Fibroblast of skin of scalp (primary cell): ENCODE measurements at regions not wholly inside any gene's neighbourhood (a gene's known extent, or its start where the extent isn't known, plus 50 kb on each side); places are given as distances from the start of the nearest gene placed in this dataset.
"Not testable (repeated sequence)": the region's sequence is repeated elsewhere in the genome, so short reads cannot be mapped to it uniquely, and the experiment has no call there.

Experiments
- DNase-seq: peaks from one replicate; pipeline ENCODE4 v3.0.0-alpha.2; 2013

DNA sequence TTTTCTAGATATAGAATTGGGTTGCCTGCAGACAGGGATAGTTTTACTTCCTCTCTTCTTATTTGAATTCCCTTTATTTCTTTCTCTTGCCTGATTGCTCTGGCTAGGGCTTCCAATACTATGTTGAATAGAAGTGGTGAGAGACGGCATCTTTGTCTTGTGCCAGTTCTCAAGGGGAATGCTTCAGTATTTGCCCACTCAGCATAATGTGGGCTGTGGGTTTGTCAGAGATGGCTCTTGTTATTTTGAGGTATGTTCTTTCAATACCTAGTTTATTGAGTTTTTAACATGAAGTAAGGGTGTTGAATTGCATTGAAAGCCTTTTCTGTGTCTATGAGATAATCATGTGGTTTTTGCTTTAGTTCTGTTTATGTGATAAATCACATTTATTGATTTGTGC, 273.9 kb upstream of the CHORDC1 start:
- DNase-seq, result no peak

GRCh38 chr11:90493379-90493778, 270.5 kb upstream of the CHORDC1 start:
- no peak for DNase-seq

DNA sequence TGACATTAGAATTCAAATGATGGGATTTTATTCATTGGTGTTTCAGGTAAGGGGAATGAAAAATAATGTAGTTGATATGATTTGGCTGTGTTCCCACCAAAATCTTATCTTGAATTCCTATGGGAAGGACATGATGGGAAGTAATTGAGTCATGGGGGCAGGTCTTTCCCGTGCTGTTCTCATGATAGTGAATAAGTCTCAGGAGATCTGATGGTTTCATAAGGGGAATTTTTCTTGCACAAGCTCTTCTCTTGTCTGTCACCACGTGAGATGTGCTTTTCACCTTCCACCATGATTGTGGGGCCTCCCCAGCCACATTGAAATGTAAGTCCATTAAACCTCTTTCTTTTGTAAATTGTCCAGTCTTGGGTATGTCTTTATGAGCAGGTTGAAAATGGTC, 268.6 kb upstream of the CHORDC1 start:
- no peak for DNase-seq

DNA sequence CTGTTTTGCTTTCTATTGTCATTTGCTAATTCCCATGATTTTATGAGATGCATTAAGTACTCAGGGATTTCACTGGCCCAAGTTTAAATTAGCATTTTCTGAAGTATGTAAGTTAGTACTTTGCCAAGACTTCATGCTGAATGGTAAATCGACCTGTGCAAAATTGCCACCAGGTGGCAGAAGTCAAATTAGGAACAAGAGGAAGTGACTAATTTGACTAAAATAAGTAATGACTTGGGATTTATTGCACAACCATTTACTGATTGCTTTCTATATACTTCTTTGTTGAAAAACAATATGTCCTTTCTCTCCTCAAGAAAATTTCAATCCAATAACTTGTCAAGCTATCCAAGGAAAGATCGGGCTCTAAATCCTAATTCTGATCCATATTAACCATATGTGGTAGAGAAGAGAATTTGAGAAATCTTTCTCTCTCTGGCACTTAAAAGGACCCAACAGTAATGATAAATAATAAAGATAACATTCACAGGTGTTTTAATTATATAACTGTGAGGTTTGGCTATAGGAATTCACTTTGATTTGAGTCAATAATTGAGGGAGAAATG, 253.7 kb upstream of the CHORDC1 start:
- peak; percentile 23 for DNase-seq

DNA sequence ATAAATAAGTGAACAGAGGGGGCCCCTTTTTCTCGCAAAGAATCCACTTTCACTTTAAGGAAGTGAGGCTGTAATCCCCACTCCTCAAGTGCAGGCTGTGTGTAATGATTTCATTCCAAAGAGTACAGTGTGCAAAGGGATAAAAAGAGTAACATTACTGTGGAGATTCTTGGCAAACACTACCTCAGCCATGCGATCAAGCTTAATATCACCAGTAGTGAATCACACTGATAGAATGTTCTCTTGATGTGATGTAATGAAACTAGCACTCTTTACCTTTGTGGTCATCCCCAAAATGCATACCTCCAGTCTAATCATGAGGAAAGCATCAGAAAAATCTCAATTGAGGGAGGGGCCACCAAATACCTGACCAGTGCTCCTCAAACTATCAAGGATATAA, 246.1 kb upstream of the CHORDC1 start:
- DNase-seq, result peak; percentile 3

DNA sequence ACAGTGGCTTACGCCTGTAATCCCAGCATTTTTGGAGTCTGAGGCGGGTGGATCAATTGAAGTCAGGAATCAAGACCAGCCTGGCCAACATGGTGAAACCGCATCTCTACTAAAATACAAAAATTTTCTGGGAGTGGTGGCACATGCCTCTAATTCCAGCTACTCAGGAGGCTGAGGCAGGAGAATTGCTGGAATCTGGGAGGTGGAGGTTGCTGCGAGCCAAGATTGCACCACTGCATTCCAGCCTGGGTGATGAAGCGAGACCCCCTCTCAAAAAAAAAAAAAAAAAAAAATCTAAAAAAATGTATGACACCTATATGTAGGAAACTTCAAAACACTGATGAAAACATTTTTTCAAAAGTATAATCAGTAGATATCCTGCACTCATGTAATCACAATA, 242.7 kb upstream of the CHORDC1 start:
- DNase-seq, result no peak

- DNase-seq, result not testable (repeated sequence)
Measured at GRCh38 chr11:90455347-90455920, 232.6 kb upstream of the CHORDC1 start.

DNA sequence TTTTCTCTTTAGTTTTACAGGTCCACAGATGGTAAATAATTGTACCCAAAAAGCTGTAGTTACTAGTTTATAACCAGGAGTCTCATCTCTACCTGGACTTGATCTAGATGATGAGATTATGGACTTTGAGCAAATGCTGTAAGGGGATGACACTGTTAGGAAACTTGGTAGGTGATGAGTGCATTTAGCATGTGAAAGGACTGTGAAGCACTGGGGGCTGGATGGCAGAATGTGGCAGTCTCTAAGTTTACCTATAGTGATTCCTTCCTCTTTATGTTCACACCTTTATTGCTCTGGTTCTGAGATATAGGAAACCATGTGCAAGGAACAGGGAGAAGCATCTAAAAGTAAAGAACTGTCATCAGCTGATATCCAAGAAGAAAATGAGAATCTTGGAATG, 230.7 kb upstream of the CHORDC1 start:
- no peak for DNase-seq

GRCh38 chr11:90449606-90450005, 226.8 kb upstream of the CHORDC1 start:
- DNase-seq, result no peak

DNA sequence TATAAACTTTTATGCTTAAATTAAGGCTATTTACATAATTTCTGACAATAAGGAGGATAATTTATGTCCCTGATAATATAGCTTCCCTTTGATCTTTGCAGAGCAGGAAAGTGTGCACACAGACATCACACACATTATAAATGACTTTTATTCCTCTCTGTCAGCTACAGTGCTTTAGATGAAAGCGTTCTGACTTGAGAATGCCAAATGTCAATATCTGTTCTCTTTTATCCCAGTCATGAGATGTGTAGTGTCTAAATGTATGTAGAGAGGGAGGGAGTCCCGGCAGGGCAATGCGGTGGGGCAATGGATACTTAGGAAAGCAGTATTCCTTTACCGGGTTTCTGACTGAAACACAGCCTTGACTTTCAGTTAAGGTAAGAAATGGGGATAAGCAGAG, 225.4 kb upstream of the CHORDC1 start:
- DNase-seq, result no peak

- no peak for DNase-seq
Measured at GRCh38 chr11:90447618-90448017, 224.8 kb upstream of the CHORDC1 start.

DNA sequence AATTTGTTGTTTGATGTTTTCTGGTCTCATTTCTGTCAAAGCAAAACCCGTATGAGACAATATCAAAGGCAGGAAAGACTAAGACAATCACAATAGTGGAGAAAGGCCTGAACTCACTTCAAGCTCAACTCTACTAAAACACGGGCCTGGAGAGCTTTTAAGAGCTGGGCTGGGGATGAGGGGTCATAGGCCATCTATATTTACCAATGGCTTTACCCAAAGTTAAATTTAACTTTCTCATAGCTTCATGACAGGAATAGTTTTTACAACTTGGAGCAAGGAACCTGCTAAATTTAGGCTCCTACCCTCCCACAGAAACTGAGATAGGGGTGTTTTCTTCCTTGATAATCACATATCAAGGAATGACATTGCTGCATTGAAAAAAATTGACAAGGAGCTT, 223.4 kb upstream of the CHORDC1 start:
- no peak for DNase-seq

- no peak for DNase-seq
Measured at GRCh38 chr11:90438069-90438468, 215.2 kb upstream of the CHORDC1 start.

GRCh38 chr11:90434858-90435257, 212.0 kb upstream of the CHORDC1 start:
- DNase-seq, result no peak

DNA sequence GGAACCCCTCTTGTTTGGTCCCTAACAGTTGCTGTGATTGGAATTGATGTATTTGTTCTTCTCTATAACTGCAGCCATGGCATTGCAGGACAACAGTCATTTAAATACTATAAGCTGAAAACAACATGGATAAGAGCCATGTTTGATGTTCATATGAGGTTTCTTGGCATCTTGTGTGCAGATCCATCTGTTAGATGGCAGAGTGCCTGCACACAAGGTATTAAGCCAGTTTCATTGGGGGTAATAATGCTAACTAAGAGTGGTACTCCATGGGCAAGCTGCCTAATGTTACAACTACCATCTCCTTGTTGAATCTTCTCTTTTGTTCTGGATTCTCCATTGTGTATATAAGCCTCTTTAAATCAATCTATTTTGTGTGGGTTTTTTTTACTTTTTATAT, 206.0 kb upstream of the CHORDC1 start:
- no peak for DNase-seq

DNA sequence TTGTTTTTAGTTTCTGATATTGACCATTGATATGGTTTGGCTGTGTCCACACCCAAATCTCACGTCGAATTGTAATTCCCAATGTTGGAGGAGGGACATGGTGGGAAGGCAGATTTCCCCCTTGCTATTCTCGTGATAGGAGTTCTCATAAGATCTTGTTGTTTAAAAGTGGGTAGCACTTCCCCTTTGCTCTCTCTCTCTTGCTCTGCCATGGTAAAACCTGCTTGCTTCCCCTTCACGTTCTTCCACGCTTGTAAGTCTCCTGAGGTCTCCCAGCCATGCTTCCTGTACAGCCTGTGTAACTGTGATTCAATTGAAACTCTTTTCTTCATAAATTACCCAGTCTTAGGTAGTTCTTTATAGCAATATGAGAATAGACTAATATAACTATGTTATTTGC, 203.6 kb upstream of the CHORDC1 start:
- DNase-seq, result no peak

DNA sequence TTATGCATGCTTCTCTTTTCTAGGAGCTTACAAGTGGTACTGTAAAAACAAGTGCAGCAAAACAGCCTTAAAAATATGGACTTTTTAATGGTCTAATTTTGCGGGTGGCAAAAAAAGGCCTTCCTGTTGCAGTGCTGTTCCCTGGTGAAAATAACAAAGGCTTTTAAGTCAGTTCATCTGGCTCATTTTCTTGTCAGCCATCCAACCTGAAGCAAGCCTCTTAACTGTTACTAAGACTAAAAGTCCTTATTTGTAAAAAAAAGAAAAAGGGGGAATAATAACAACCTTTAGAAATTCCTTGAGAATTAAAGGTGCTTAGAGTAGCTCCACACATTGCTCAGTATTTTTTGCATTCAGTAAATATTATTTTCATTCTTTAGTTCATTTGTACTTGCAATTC, 200.5 kb upstream of the CHORDC1 start:
- no peak for DNase-seq

DNA sequence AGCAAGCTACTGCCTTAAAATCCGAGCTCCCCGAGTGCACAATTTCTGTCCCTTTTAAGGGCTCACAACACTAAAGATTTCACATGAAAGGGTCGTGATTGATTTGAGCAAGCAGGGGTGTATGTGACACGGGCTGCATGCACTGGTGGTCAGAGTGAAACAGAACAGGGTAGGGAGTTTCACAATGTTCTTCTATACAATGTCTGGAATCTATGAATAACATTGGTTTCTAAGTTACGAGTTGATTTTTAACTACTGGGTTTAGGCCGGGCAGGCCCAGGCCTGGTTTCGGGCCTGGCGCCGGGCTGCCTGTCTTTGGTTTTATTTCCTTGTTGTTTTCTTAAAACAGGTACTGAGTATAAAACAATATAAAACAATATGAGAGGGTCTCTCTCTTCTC, 199.9 kb upstream of the CHORDC1 start:
- not testable (repeated sequence) for DNase-seq

DNA sequence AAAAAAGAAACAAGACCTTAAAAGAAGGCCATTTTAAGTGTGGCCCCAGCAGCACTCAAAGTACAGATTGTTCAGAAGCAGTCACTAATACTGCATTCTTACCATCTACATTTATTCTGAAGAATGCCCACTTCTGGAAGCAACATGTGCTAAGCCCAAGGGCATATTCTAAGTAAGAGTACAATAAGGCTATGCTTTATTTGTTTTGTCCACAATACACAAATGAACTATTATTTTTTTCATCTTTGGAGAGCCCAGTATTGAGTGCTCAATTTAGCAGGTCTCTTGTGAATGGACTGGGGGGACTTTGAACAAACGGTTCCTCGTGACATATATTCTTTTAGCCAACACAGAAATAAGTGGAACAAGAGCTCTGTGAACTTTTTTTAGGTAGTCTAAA, 191.4 kb upstream of the CHORDC1 start:
- DNase-seq, result no peak

GRCh38 chr11:90407350-90407749, 184.5 kb upstream of the CHORDC1 start:
- no peak for DNase-seq

GRCh38 chr11:90392692-90393091, 169.8 kb upstream of the CHORDC1 start:
- no peak for DNase-seq

DNA sequence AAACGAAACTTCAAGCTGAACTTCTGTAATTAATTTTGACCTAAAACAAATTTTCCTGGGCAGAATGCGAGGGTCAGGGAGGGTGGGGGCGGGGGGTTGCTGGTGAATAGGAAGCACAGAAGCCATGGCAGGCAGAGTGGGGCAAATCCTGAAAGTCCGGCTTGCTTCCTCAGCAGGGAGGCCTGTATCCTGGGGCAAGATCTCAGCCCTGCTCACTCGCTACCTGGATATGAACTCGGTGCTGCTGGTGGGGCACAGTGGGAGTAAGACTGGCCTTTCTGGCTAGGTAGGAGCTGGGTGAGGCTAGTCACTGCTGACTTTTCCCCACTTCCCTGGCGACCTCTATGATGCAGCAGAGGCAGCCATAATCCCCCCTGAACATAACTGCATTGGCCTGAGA, 168.9 kb upstream of the CHORDC1 start:
- DNase-seq, result no peak

- DNase-seq, result no peak
Measured at GRCh38 chr11:90380206-90380605, 157.4 kb upstream of the CHORDC1 start.

- no peak for DNase-seq
Measured at GRCh38 chr11:90373971-90374370, 151.1 kb upstream of the CHORDC1 start.

DNA sequence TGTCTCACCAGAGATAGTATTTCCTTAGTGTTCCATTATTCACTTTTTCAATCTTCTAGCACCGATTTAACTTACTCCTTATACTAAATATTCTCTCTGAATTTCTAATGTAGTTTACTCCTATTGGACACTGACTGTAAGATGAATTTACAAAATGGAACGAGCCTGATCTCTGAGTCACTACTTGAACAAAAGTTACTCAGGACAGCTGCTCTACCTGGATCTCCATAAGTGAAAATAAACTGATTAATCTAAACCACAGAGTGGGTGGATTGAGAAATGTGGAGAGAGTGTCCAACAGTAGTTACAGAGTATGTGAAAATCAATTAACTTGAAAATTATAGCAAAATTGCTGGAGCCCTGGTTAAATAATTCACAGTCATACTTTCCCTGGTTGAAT, 141.7 kb upstream of the CHORDC1 start:
- DNase-seq, result no peak
